Spleen (tissue), 7 donors: ENCODE measurements at regions not wholly inside any gene's neighbourhood (a gene's known extent, or its start where the extent isn't known, plus 50 kb on each side); places are given as distances from the start of the nearest gene placed in this dataset.

Source experiments
- POLR2AphosphoS5 ChIP-seq, 3 donors: sonication (generic); formaldehyde crosslinking; IDR thresholded peaks; one replicate each; pipeline ENCODE4 v1.5.1; 2017; ENCODE audit warnings: antibody characterized with exemption in 3 of 3
- TF ChIP-seq, protein P1 (sequence below), 11 experiments: fragments of 200-600 bp in 7 of 11; fragments of 450-650 bp in 4 of 11; sonication (generic) in 4 of 11; IDR thresholded peaks in 8 of 11; conservative IDR thresholded peaks in 3 of 11; 1 replicate in 7 of 11; 2 replicates in 4 of 11; pipeline versions ENCODE4 v1.4.0 to v1.8.0; 2016 to 2021; ENCODE audit warnings: antibody characterized with exemption in 11 of 11, inconsistent platforms in 4 of 11, mild to moderate bottlenecking in 1 of 11
- donor health status: DM: no; HTN: no; CAD: no; lungs with moderate emphysema.
- donor health status: DM: no; HTN: no; CAD: no.
- donor health status: DM: no; HTN: no; CAD: no.

DNA sequence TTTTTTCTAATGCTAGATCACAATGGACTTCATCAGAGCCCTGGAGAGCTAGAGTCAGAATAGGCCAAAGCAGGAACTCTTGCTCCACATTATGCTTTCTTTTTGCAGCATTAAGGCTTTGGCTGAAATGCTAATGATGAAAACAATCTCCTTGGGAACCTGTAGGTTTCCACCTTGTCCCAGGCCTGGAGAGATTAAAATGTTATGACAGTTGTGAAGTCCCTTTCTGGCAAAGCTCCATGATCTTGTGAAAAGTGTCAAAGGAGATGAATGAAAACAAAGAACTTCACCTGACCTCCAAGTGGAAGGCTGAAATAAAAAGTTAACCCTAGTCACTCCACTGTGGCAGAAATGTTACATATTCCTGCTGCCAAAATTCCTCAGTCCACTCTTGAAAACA, 64.0 kb upstream of the LRRC1 start:
- TF ChIP-seq, protein P1, sequence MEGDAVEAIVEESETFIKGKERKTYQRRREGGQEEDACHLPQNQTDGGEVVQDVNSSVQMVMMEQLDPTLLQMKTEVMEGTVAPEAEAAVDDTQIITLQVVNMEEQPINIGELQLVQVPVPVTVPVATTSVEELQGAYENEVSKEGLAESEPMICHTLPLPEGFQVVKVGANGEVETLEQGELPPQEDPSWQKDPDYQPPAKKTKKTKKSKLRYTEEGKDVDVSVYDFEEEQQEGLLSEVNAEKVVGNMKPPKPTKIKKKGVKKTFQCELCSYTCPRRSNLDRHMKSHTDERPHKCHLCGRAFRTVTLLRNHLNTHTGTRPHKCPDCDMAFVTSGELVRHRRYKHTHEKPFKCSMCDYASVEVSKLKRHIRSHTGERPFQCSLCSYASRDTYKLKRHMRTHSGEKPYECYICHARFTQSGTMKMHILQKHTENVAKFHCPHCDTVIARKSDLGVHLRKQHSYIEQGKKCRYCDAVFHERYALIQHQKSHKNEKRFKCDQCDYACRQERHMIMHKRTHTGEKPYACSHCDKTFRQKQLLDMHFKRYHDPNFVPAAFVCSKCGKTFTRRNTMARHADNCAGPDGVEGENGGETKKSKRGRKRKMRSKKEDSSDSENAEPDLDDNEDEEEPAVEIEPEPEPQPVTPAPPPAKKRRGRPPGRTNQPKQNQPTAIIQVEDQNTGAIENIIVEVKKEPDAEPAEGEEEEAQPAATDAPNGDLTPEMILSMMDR (IDR thresholded peaks at IDR 0.05 in 8 of 11, conservative IDR thresholded peaks at IDR 0.05 in 3 of 11): no peak
- no peak for TF ChIP-seq POLR2AphosphoS5 (IDR thresholded peaks at IDR 0.05)
